ENCODE measurements at regions not wholly inside any gene's neighbourhood (a gene's known extent, or its start where the extent isn't known, plus 50 kb on each side); places are given as distances from the start of the nearest gene placed in this dataset.
"Not testable (repeated sequence)": the region's sequence is repeated elsewhere in the genome, so short reads cannot be mapped to it uniquely, and the experiment has no call there.

GRCh38 chr14:51351997-51352396 is 112.0 kb downstream of the TMX1 start:
- no peak for DNase-seq

- DNase-seq: no peak
These were observed 113.9 kb downstream of the TMX1 start for GRCh38 chr14:51353901-51354300.

GRCh38 chr14:51354846-51355245 is 114.8 kb downstream of the TMX1 start:
- no peak for DNase-seq

GRCh38 chr14:51356381-51356780 is 116.3 kb downstream of the TMX1 start:
- DNase-seq: no peak

GRCh38 chr14:51357250-51357649 is 117.2 kb downstream of the TMX1 start:
- no peak for DNase-seq

GRCh38 chr14:51360592-51360991 is 120.5 kb downstream of the TMX1 start:
- DNase-seq: no peak

- DNase-seq: no peak
These were observed 125.4 kb downstream of the TMX1 start for GRCh38 chr14:51365241-51365965.

GRCh38 chr14:51366460-51366859 is 126.4 kb downstream of the TMX1 start:
- not testable (repeated sequence) for DNase-seq

- not testable (repeated sequence) for DNase-seq
These were observed 127.0 kb downstream of the TMX1 start for GRCh38 chr14:51366866-51367599.

- DNase-seq: peak; percentile 71
These were observed 127.5 kb downstream of the TMX1 start for GRCh38 chr14:51367600-51367931.

GRCh38 chr14:51368721-51369163 is 128.7 kb downstream of the TMX1 start:
- DNase-seq: peak; percentile 94

- DNase-seq: no peak
These were observed 129.8 kb downstream of the TMX1 start for GRCh38 chr14:51369814-51370213.

GRCh38 chr14:51370758-51371386 is 130.8 kb downstream of the TMX1 start:
- DNase-seq: peak; percentile 71

- DNase-seq: not testable (repeated sequence)
These were observed 137.1 kb downstream of the TMX1 start for GRCh38 chr14:51377186-51377585.

GRCh38 chr14:51382506-51382905 is 142.5 kb downstream of the TMX1 start:
- no peak for DNase-seq

- no peak for DNase-seq
These were observed 146.4 kb downstream of the TMX1 start for GRCh38 chr14:51386411-51386810.

GRCh38 chr14:51386983-51387735 is 147.1 kb downstream of the TMX1 start:
- peak; percentile 44 for DNase-seq

GRCh38 chr14:51392416-51392815 is 152.4 kb downstream of the TMX1 start:
- DNase-seq: no peak

- peak; percentile 27 for DNase-seq
These were observed 154.3 kb downstream of the TMX1 start for GRCh38 chr14:51394384-51394783.

- DNase-seq: no peak
These were observed 154.8 kb downstream of the TMX1 start for GRCh38 chr14:51394804-51395203.

- peak; percentile 95 for DNase-seq
These were observed 155.4 kb downstream of the TMX1 start for GRCh38 chr14:51395361-51395849.

- peak; percentile 96 for DNase-seq
These were observed 156.3 kb downstream of the TMX1 start for GRCh38 chr14:51396222-51396815.
